GM18502 (cell line): ENCODE measurements at regions not wholly inside any gene's neighbourhood (a gene's known extent, or its start where the extent isn't known, plus 50 kb on each side); places are given as distances from the start of the nearest gene placed in this dataset.

Experiments
- ATAC-seq: cut with Tn5 transposase; IDR thresholded peaks from one replicate; pipeline ENCODE4 v1.9.1; 2021; ENCODE audit warnings: mild to moderate bottlenecking; ENCODE audit not compliant: unreplicated experiment, poor library complexity

GRCh38 chr4:178463747-178464146 is 1021.5 kb upstream of the AGA start:
- no peak for ATAC-seq

- ATAC-seq: no peak
Observed at GRCh38 chr4:178470996-178471784, 1029.0 kb upstream of the AGA start.

GRCh38 chr4:178471994-178472393 is 1029.8 kb upstream of the AGA start:
- no peak for ATAC-seq

GRCh38 chr4:178480105-178480504 is 1037.9 kb upstream of the AGA start:
- ATAC-seq: no peak

GRCh38 chr4:178480881-178481280 is 1038.6 kb upstream of the AGA start:
- no peak for ATAC-seq

GRCh38 chr4:178481564-178481963 is 1039.3 kb upstream of the AGA start:
- no peak for ATAC-seq

- no peak for ATAC-seq
Observed at GRCh38 chr4:178523038-178523437, 1080.8 kb upstream of the AGA start.

GRCh38 chr4:178535939-178536579 is 1093.8 kb upstream of the AGA start:
- no peak for ATAC-seq

- no peak for ATAC-seq
Observed at GRCh38 chr4:178553201-178553600, 1111.0 kb upstream of the AGA start.

GRCh38 chr4:178554352-178554751 is 1112.1 kb upstream of the AGA start:
- ATAC-seq: no peak

GRCh38 chr4:178556796-178557195 is 1114.6 kb upstream of the AGA start:
- no peak for ATAC-seq

GRCh38 chr4:178577933-178578332 is 1135.7 kb upstream of the AGA start:
- no peak for ATAC-seq

GRCh38 chr4:178595500-178596138 is 1153.4 kb upstream of the AGA start:
- no peak for ATAC-seq

GRCh38 chr4:178598672-178599071 is 1156.4 kb upstream of the AGA start:
- ATAC-seq: no peak

GRCh38 chr4:178599521-178599920 is 1157.3 kb upstream of the AGA start:
- ATAC-seq: no peak

GRCh38 chr4:178602833-178603232 is 1160.6 kb upstream of the AGA start:
- no peak for ATAC-seq

GRCh38 chr4:178611062-178611461 is 1168.8 kb upstream of the AGA start:
- no peak for ATAC-seq

- no peak for ATAC-seq
Observed at GRCh38 chr4:178612733-178613132, 1170.5 kb upstream of the AGA start.

- no peak for ATAC-seq
Observed at GRCh38 chr4:178632415-178632814, 1190.2 kb upstream of the AGA start.

- no peak for ATAC-seq
Observed at GRCh38 chr4:178633263-178633662, 1191.0 kb upstream of the AGA start.

- ATAC-seq: no peak
Observed at GRCh38 chr4:178664621-178665020, 1222.4 kb upstream of the AGA start.
